DND-41 (cell line): ENCODE measurements at regions not wholly inside any gene's neighbourhood (a gene's known extent, or its start where the extent isn't known, plus 50 kb on each side); places are given as distances from the start of the nearest gene placed in this dataset.

Source experiments
- CTCF ChIP-seq: IDR thresholded peaks from 2 replicates; pipeline ENCODE4 v1.5.1; 2012; ENCODE audit warnings: borderline replicate concordance, low read length, moderate library complexity, mild to moderate bottlenecking; ENCODE audit not compliant: poor library complexity, severe bottlenecking; ENCODE audit errors: extremely low read depth
- EZH2 ChIP-seq: IDR thresholded peaks from 3 replicates; pipeline ENCODE4 v1.6.1; 2012; ENCODE audit warnings: borderline replicate concordance, low read depth, mild to moderate bottlenecking, moderate library complexity, low read length, inconsistent platforms; ENCODE audit not compliant: severe bottlenecking

- TF ChIP-seq CTCF (no peak), EZH2 (no peak)
Measured at GRCh38 chr6:214428-214827, 77.9 kb upstream of the DUSP22 start.
